ENCODE measurements at regions not wholly inside any gene's neighbourhood (a gene's known extent, or its start where the extent isn't known, plus 50 kb on each side); places are given as distances from the start of the nearest gene placed in this dataset.

DNA sequence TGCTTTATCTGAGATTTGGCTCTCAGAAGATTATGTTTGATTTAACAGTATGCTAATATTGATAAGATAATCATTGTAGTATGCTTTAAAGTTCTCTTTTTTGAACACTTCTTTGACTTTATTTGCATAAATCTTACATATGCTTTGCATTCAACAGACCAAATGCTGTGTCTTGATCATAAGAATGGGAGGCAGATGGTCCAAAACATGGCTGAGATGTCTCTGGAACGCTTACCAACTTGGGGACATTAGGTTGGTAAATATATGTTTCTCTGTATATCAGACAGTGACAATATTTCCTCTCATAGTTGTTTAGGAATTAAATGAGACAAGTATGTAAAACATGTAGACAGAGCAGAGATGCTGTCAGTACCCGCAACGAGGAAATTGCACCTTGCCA is 197.9 kb upstream of the CTNND2 start:
- no peak for TF ChIP-seq CTCF (conservative IDR thresholded peaks at IDR 0.05; ENCODE audit: low read length)
- TF ChIP-seq EZH2phosphoT487 (IDR thresholded peaks at IDR 0.05; ENCODE audit: borderline replicate concordance, low read depth, low read length), result no peak
